WERI-Rb-1 (cell line): ENCODE measurements at regions not wholly inside any gene's neighbourhood (a gene's known extent, or its start where the extent isn't known, plus 50 kb on each side); places are given as distances from the start of the nearest gene placed in this dataset.
A peak's percentile ranks its signal among the peaks of the same experiment; 100 is the strongest.

ENCODE experiments used
- DNase-seq: peaks from one replicate; pipeline ENCODE4 v3.0.0-alpha.2; 2020
- H3K27ac ChIP-seq: fragments of 250-450 bp; sonication (Bioruptor Pico); 2 replicates; pipeline ENCODE4 v1.5.1; 2020; ENCODE audit warnings: mild to moderate bottlenecking, moderate library complexity
- H3K27me3 ChIP-seq: fragments of 250-450 bp; sonication (Bioruptor Pico); 2 replicates; pipeline ENCODE4 v1.5.1; 2021; ENCODE audit warnings: mild to moderate bottlenecking, low read depth, moderate library complexity; ENCODE audit not compliant: insufficient read depth, severe bottlenecking
- H3K36me3 ChIP-seq: fragments of 250-450 bp; sonication (Bioruptor Pico); 2 replicates; pipeline ENCODE4 v1.5.1; 2020; ENCODE audit warnings: mild to moderate bottlenecking, moderate library complexity
- H3K4me3 ChIP-seq: 2 replicates; pipeline ENCODE4 v1.5.1; 2011; ENCODE audit warnings: low read depth, mild to moderate bottlenecking, control low read depth, low read length
- H3K9me3 ChIP-seq: fragments of 250-450 bp; sonication (Bioruptor Pico); 2 replicates; pipeline ENCODE4 v1.5.1; 2021; ENCODE audit warnings: mild to moderate bottlenecking, moderate library complexity; ENCODE audit not compliant: severe bottlenecking
- TF ChIP-seq, protein P1 (sequence below): IDR thresholded peaks from 2 replicates; pipeline ENCODE4 v1.5.1; 2011; ENCODE audit warnings: low read depth, mild to moderate bottlenecking, control low read depth, inconsistent platforms, low read length

DNA sequence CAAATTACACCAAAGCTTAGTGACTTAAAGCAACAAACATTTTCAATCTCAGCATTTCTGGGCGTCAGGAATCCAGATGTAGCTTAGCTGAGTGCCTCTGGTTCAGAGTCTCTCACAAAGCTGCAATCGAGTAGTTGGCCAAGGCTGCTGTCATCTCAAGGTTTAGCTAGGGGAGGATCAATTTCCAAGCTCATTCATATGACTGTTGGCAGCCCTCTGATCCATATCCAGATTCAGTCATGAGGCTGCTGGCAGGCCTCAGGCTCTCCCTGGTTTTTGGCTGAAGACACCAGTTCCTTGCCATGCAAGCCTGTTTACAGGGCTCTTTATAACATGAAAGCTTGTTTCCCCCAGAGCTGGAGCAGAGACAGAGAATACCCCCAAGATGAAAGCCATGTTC is 419.5 kb upstream of the TLE4 start:
- H3K27me3 ChIP-seq = no peaks in the 10 kb centered on the region
- TF ChIP-seq, protein P1, sequence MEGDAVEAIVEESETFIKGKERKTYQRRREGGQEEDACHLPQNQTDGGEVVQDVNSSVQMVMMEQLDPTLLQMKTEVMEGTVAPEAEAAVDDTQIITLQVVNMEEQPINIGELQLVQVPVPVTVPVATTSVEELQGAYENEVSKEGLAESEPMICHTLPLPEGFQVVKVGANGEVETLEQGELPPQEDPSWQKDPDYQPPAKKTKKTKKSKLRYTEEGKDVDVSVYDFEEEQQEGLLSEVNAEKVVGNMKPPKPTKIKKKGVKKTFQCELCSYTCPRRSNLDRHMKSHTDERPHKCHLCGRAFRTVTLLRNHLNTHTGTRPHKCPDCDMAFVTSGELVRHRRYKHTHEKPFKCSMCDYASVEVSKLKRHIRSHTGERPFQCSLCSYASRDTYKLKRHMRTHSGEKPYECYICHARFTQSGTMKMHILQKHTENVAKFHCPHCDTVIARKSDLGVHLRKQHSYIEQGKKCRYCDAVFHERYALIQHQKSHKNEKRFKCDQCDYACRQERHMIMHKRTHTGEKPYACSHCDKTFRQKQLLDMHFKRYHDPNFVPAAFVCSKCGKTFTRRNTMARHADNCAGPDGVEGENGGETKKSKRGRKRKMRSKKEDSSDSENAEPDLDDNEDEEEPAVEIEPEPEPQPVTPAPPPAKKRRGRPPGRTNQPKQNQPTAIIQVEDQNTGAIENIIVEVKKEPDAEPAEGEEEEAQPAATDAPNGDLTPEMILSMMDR = no peak

DNA sequence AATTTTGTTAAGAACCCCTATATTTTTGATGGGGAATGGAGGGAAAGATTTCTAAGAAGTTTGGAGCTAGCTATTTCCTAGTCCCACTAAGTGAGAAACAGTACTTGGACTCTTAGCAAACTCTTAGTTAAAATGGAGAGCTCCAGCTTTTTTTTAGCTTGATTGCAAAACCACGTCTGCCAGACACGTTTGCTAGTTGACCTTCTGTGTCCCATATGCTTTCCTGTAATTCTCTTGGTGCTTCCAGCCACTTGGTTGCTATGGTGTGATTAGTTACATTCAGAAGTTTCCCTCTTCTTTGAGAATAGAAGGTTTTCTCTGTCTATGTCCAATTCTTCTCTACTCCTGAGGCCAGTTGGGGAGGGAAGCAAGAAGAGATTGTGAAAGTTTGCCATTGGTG is 417.0 kb upstream of the TLE4 start:
- Histone ChIP-seq H3K36me3 (no peaks in the 10 kb centered on the region), H3K27ac (no peak overlapping the region), H3K27me3 (no peaks in the 10 kb centered on the region), H3K4me3 (no peak overlapping the region), H3K9me3 (no peaks in the 10 kb centered on the region)
- TF ChIP-seq, protein P1 = no peak
- DNase-seq = no peak

More for the DNA sequence above, 419.5 kb upstream of the TLE4 start:
- Histone ChIP-seq H3K9me3 (no peaks in the 10 kb centered on the region), H3K27ac (no peak overlapping the region), H3K36me3 (no peaks in the 10 kb centered on the region), H3K4me3 (no peak overlapping the region)
- no peak for DNase-seq

- Histone ChIP-seq H3K27me3 (no peaks in the 10 kb centered on the region), H3K9me3 (no peaks in the 10 kb centered on the region), H3K27ac (no peak overlapping the region), H3K36me3 (no peaks in the 10 kb centered on the region), H3K4me3 (no peak overlapping the region)
- TF ChIP-seq, protein P1 = 0 out of 2 replicates have a peak, but pooled peaks have one; percentile 24
- DNase-seq = peak; percentile 19
Measured at GRCh38 chr9:79155308-79155707, 416.5 kb upstream of the TLE4 start.

- DNase-seq = no peak
- Histone ChIP-seq H3K36me3 (no peaks in the 10 kb centered on the region), H3K27me3 (no peaks in the 10 kb centered on the region), H3K27ac (no peak overlapping the region), H3K9me3 (no peaks in the 10 kb centered on the region), H3K4me3 (no peak overlapping the region)
- TF ChIP-seq, protein P1 = no peak
Measured at GRCh38 chr9:79163544-79163943, 408.2 kb upstream of the TLE4 start.

DNA sequence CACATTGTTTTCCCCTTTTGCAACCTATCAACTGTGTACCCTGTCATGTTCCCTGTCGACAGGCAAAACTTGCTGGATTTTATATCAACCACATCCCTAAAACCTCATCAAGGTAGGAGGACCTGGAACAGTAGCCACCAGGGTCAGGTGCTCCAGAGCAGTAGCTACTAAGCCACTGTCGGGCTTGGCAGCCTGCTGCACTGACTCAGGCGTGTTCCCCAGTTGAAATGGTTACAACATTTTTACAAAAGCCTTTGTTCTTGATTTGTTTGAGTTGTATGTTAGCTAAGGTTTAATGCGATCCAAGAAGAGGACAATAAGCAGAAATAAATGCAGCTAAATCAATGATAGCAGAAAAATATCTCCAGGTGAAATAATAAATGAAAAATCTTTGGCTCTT is 407.4 kb upstream of the TLE4 start:
- Histone ChIP-seq H3K27me3 (no peaks in the 10 kb centered on the region), H3K4me3 (no peak overlapping the region), H3K36me3 (no peaks in the 10 kb centered on the region), H3K27ac (no peak overlapping the region), H3K9me3 (no peaks in the 10 kb centered on the region)
- DNase-seq = no peak
- TF ChIP-seq, protein P1 = no peak

DNA sequence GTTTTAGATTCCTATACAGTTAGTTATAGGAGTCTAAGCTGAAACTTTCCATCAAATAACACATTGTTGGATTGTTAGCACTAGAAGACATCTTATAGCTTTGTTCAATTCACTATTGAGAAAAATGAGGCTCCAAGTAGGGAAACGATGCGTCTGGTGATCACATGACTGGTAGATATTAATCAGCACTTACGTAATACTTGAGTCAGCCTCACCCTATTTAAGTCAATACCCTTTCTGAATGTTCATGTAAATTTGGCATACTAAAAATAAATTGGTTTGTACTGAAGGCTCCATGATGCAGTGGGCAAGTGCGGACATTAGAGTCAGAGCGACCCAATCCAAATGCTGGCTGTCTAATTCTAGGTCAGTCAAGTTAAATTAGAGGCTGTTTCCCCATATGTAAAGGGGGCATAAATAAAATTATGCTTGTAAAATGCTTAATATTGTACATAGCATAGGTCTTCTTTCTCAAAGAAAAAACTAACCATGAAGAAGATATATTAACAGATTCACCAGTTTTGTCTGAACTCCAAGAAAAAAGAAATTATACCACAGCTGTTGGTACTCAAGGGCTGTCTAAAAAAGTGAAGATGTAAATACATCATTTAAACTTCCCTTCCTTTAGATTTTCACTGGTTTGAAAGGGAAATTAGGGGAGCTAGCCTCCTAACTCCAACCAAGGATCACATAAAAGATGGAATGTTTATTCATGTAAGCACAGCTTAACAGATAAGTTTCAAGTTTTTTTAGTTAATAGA is 406.6 kb upstream of the TLE4 start:
- Histone ChIP-seq H3K4me3 (no peak overlapping the region), H3K9me3 (no peaks in the 10 kb centered on the region), H3K36me3 (no peaks in the 10 kb centered on the region), H3K27ac (no peak overlapping the region), H3K27me3 (no peaks in the 10 kb centered on the region)
- no peak for DNase-seq
- TF ChIP-seq, protein P1 = no peak
